GM12892 (cell line): ENCODE measurements at regions not wholly inside any gene's neighbourhood (a gene's known extent, or its start where the extent isn't known, plus 50 kb on each side); places are given as distances from the start of the nearest gene placed in this dataset.

Experiments
- DNase-seq: peaks from one replicate; pipeline ENCODE4 v3.0.0; 2011; ENCODE audit not compliant: insufficient read length
- FAIRE-seq: peaks from 2 replicates; lab custom pipeline; 2011; peaks lifted over from hg19 to GRCh38; lab: Jason Lieb, UNC
- POLR2A ChIP-seq: IDR thresholded peaks from 2 replicates; pipeline ENCODE4 v1.6.1; 2011; ENCODE audit warnings: low read depth, low read length, control low read depth
- POLR2AphosphoS5 ChIP-seq: IDR thresholded peaks from 2 replicates; pipeline ENCODE4 v1.6.1; 2011; ENCODE audit warnings: low read depth, low read length, control low read depth
- TAF1 ChIP-seq: IDR thresholded peaks from 2 replicates; pipeline ENCODE4 v1.6.1; 2011; ENCODE audit warnings: low read depth, mild to moderate bottlenecking, control low read depth, low read length, borderline replicate concordance

GRCh38 chr18:30404422-30404821, 638.1 kb downstream of the DSC3 start:
- FAIRE-seq (no peak), DNase-seq (no peak)
- TF ChIP-seq TAF1 (no peak), POLR2AphosphoS5 (no peak), POLR2A (no peak)

- FAIRE-seq (no peak), DNase-seq (no peak)
- TF ChIP-seq POLR2AphosphoS5 (no peak), POLR2A (no peak), TAF1 (no peak)
These were observed 639.3 kb downstream of the DSC3 start for GRCh38 chr18:30403278-30403677.

GRCh38 chr18:30387401-30387800, 655.1 kb downstream of the DSC3 start:
- TF ChIP-seq POLR2AphosphoS5 (no peak), TAF1 (no peak), POLR2A (no peak)
- FAIRE-seq = no peak
- no peak for DNase-seq

DNA sequence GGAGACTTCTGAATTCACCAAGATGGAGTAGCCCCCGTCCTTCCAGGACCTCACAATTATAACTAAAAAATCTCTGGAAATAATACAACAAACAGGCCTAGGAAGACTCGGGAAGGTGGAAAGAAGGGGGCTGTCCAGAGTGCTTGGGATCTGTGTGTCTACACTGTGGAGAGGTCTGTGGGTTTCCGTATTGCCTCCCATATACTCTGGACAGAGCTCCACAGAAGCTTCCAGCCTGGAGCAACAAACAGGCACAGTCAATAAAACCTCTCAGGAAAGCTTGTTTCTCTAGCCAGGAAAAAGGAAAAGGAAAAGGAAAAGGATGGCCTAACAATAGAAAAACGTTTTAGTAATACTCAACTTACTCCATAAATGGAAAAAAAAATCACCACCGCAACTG, 655.9 kb downstream of the DSC3 start:
- DNase-seq (no peak), FAIRE-seq (no peak)
- TF ChIP-seq POLR2A (no peak), TAF1 (no peak), POLR2AphosphoS5 (no peak)

- DNase-seq (no peak), FAIRE-seq (no peak)
- TF ChIP-seq TAF1 (no peak), POLR2A (no peak), POLR2AphosphoS5 (no peak)
These were observed 656.9 kb downstream of the DSC3 start for GRCh38 chr18:30385684-30386083.

DNA sequence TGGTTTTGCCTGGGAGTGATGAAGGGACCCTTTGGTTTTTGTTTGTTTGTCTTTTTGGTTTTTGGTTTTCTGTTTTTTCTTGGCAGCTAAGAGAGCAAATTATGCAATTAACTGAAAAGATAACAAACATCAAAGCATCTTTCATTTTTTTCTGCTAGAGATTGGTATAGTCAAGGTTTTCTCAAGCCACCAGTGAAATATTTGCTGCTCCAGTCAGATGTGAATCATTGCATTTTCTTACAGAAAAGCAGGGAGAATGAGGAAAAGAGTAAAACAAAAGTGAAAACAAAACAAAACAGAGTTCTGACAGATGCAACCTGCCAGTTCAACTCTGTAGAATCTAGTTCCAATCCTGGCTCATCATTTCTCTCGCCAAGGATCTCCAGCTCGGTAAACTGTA, 660.7 kb downstream of the DSC3 start:
- no peak for DNase-seq
- TF ChIP-seq POLR2AphosphoS5 (no peak), POLR2A (no peak), TAF1 (no peak)
- no peak for FAIRE-seq

- DNase-seq (no peak), FAIRE-seq (no peak)
- TF ChIP-seq POLR2A (no peak), TAF1 (no peak), POLR2AphosphoS5 (no peak)
These were observed 664.4 kb downstream of the DSC3 start for GRCh38 chr18:30378097-30378496.

DNA sequence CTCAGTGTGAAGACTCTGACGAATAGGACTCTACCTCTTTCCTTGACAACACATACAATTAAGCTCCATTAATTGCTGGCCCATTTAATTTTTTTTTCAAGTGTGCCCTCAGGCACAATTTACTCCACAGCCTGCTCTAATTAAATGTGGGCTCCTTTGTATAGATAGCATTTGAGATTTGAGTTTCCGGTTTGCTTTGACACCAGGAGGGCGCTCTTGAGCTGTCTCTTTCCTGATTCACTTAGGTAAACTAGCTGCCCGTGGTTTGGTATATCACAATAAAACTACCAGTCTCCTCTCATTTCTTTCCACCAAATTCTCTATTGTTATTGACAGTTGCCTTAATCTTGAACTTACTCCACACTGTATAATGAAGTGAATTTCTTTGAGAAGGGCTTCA, 666.0 kb downstream of the DSC3 start:
- DNase-seq (no peak), FAIRE-seq (no peak)
- TF ChIP-seq TAF1 = no peak
- TF ChIP-seq POLR2A = no peak
- TF ChIP-seq POLR2AphosphoS5 = no peak

GRCh38 chr18:30361864-30362540, 680.5 kb downstream of the DSC3 start:
- FAIRE-seq = no peak
- no peak for DNase-seq
- TF ChIP-seq POLR2A (no peak), TAF1 (no peak), POLR2AphosphoS5 (no peak)

- FAIRE-seq = no peak
- no peak for DNase-seq
- TF ChIP-seq POLR2A (no peak), TAF1 (no peak), POLR2AphosphoS5 (no peak)
These were observed 683.0 kb downstream of the DSC3 start for GRCh38 chr18:30359521-30359920.

DNA sequence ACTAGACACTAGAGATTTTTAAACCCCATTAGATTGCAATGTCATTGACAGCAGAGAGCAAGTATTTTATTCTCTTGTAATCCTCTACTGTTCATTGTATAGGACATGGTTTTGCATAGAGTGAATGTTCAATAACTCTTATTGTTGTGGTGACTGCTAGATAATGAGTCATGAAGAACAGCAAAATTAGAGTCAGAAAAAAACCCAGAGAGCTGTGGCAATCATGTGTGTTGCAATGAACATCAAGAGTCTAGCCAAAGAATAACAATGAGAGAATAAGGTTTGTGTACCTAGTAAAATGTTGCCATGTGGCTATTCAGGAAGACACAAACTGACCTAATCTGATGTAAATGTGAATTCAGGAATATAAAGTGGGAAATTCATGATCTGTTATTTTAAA, 684.0 kb downstream of the DSC3 start:
- no peak for DNase-seq
- FAIRE-seq = no peak
- no peak for TF ChIP-seq POLR2AphosphoS5
- no peak for TF ChIP-seq POLR2A
- TF ChIP-seq TAF1 = no peak

- DNase-seq (no peak), FAIRE-seq (no peak)
- TF ChIP-seq TAF1 (no peak), POLR2AphosphoS5 (no peak), POLR2A (no peak)
These were observed 689.9 kb downstream of the DSC3 start for GRCh38 chr18:30352551-30353168.
